Fibroblast of lung (primary cell): ENCODE measurements at regions not wholly inside any gene's neighbourhood (a gene's known extent, or its start where the extent isn't known, plus 50 kb on each side); places are given as distances from the start of the nearest gene placed in this dataset.

Source experiments
- DNase-seq, 2 donors: peaks; one replicate each; pipeline versions ENCODE4 v3.0.0 to v3.0.0-alpha.2; 2010; ENCODE audit warnings: low read depth in 2 of 2
- H2AFZ ChIP-seq: 2 replicates; pipeline ENCODE4 v1.5.1; 2012; ENCODE audit warnings: low read length, control low read depth, inconsistent platforms
- H3K27ac ChIP-seq: 2 replicates; pipeline ENCODE4 v1.5.1; 2011; ENCODE audit warnings: low read length, control low read depth; ENCODE audit not compliant: insufficient read depth
- H3K27me3 ChIP-seq: 2 replicates; pipeline ENCODE4 v1.5.1; 2011; ENCODE audit warnings: mild to moderate bottlenecking, low read length; ENCODE audit not compliant: control insufficient read depth, insufficient read depth
- H3K36me3 ChIP-seq: 2 replicates; pipeline ENCODE4 v1.5.1; 2011; ENCODE audit warnings: low read length; ENCODE audit not compliant: control insufficient read depth, insufficient read depth
- H3K4me1 ChIP-seq: 2 replicates; pipeline ENCODE4 v1.5.1; 2011; ENCODE audit warnings: low read length; ENCODE audit not compliant: control insufficient read depth, insufficient read depth; ENCODE audit errors: extremely low read depth
- H3K4me2 ChIP-seq: 2 replicates; pipeline ENCODE4 v1.5.1; 2011; ENCODE audit warnings: low read length, control low read depth; ENCODE audit not compliant: insufficient read depth; ENCODE audit errors: extremely low read depth
- H3K4me3 ChIP-seq, 4 experiments: fragments of 200-600 bp in 1 of 4; sonication (generic) in 1 of 4; replicated peaks in 1 of 4; 2 replicates each; pipeline ENCODE4 v1.5.1; 2011 to 2016; ENCODE audit warnings: low read length in 4 of 4, low read depth in 3 of 4, mild to moderate bottlenecking in 3 of 4, control low read depth in 2 of 4, inconsistent platforms in 1 of 4, mixed read lengths in 1 of 4; ENCODE audit not compliant: insufficient read depth in 1 of 4; ENCODE audit errors: control extremely low read depth in 1 of 4
- H3K79me2 ChIP-seq: 2 replicates; pipeline ENCODE4 v1.5.1; 2012; ENCODE audit warnings: mild to moderate bottlenecking, low read length, inconsistent platforms; ENCODE audit not compliant: control insufficient read depth, insufficient read depth
- H3K9ac ChIP-seq: 2 replicates; pipeline ENCODE4 v1.5.1; 2011; ENCODE audit warnings: mild to moderate bottlenecking, low read length, control low read depth; ENCODE audit not compliant: insufficient read depth
- H3K9me3 ChIP-seq: 2 replicates; pipeline ENCODE4 v1.5.1; 2012; ENCODE audit warnings: low read depth, low read length; ENCODE audit not compliant: control insufficient read depth, insufficient read depth
- H4K20me1 ChIP-seq: 2 replicates; pipeline ENCODE4 v1.5.1; 2011; ENCODE audit warnings: low read length; ENCODE audit not compliant: control insufficient read depth, insufficient read depth; ENCODE audit errors: extremely low read depth
- CTCF ChIP-seq, 2 donors: IDR thresholded peaks in 1 of 2; conservative IDR thresholded peaks in 1 of 2; 1 replicate in 1 of 2; 2 replicates in 1 of 2; pipeline ENCODE4 v1.5.1; 2011 to 2012; ENCODE audit warnings: low read length in 2 of 2, control low read depth in 1 of 2, inconsistent platforms in 1 of 2, low read depth in 1 of 2, mild to moderate bottlenecking in 1 of 2
- EZH2 ChIP-seq: IDR thresholded peaks from 2 replicates; pipeline ENCODE4 v1.5.1; 2012; ENCODE audit warnings: low read length, control low read depth, mild to moderate bottlenecking; ENCODE audit errors: missing control alignments

DNA sequence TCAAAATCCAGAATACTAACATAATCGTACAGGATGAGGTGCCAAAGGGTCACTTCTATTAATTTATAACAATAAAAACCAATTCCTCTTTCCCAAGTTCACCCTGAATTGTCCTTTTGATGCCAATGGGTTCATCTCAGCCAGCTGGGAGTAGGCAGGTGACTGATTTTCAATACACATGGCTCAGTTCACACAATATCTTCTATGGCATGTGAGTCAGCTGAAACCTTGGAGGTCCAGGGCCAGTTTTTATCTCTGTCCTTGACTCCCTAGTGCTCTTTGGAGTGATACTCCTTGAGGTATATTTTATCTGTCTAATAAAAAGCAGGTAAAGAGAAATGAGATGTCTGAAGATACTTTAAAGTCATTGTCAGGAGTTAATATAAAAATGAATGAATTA is 186.6 kb downstream of the SMC2 start:
- DNase-seq, result no peak
- H4K20me1 ChIP-seq, result no peaks in the 10 kb centered on the region
- TF ChIP-seq CTCF (conservative IDR thresholded peaks at IDR 0.05 in 1 of 2, IDR thresholded peaks at IDR 0.05 in 1 of 2; ENCODE audit: low read depth in 1 of 2, low read length in 2 of 2) (no peak), EZH2 (no peak)
- no peak overlapping the region for H3K4me3 ChIP-seq
- H2AFZ ChIP-seq, result no peak overlapping the region
- no peaks in the 10 kb centered on the region for H3K27me3 ChIP-seq
- H3K9ac ChIP-seq, result no peak overlapping the region
- H3K27ac ChIP-seq, result no peak overlapping the region
- H3K4me1 ChIP-seq, result no peaks in the 10 kb centered on the region
- H3K9me3 ChIP-seq, result no peaks in the 10 kb centered on the region
- no peak overlapping the region for H3K4me2 ChIP-seq
- no peaks in the 10 kb centered on the region for H3K36me3 ChIP-seq
- no peaks in the 10 kb centered on the region for H3K79me2 ChIP-seq

DNA sequence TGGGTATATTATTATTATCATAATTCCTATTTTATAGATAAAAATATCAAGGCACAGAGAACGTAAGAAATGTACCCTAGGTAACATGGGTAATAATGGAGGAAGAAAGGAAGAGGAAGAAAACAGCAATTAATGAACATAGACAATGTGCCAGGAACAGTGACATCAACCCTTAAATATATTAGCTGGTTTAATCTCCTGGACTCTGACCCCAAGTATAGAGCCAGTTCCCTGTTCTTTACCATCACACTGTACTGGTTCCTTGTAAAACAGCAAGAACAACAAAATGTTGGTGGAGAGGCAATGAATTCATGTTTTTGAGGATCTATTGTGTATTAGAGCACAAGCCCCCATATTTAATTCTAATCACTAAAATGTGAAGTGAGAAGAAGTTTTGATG is 192.1 kb downstream of the SMC2 start:
- Histone ChIP-seq H4K20me1 (no peaks in the 10 kb centered on the region), H3K9ac (no peak overlapping the region), H3K36me3 (no peaks in the 10 kb centered on the region), H3K4me2 (no peak overlapping the region), H3K4me3 (no peak overlapping the region), H3K9me3 (no peaks in the 10 kb centered on the region), H3K27ac (no peak overlapping the region), H3K4me1 (no peaks in the 10 kb centered on the region), H3K27me3 (no peaks in the 10 kb centered on the region), H3K79me2 (no peaks in the 10 kb centered on the region), H2AFZ (no peak overlapping the region)
- no peak for TF ChIP-seq EZH2
- TF ChIP-seq CTCF (conservative IDR thresholded peaks at IDR 0.05 in 1 of 2, IDR thresholded peaks at IDR 0.05 in 1 of 2; ENCODE audit: low read depth in 1 of 2, low read length in 2 of 2), result no peak
- DNase-seq, result no peak

GRCh38 chr9:104286799-104287198 is 192.7 kb downstream of the SMC2 start:
- no peaks in the 10 kb centered on the region for H3K9me3 ChIP-seq
- DNase-seq, result no peak
- H3K4me2 ChIP-seq, result no peak overlapping the region
- no peak overlapping the region for H3K9ac ChIP-seq
- no peaks in the 10 kb centered on the region for H3K36me3 ChIP-seq
- H3K79me2 ChIP-seq, result no peaks in the 10 kb centered on the region
- H2AFZ ChIP-seq, result no peak overlapping the region
- no peaks in the 10 kb centered on the region for H4K20me1 ChIP-seq
- TF ChIP-seq CTCF (conservative IDR thresholded peaks at IDR 0.05 in 1 of 2, IDR thresholded peaks at IDR 0.05 in 1 of 2; ENCODE audit: low read depth in 1 of 2, low read length in 2 of 2) (no peak), EZH2 (no peak)
- H3K27me3 ChIP-seq, result no peaks in the 10 kb centered on the region
- H3K4me1 ChIP-seq, result no peaks in the 10 kb centered on the region
- no peak overlapping the region for H3K27ac ChIP-seq
- H3K4me3 ChIP-seq, result no peak overlapping the region
